Fibroblast of mammary gland (primary cell): ENCODE measurements at regions not wholly inside any gene's neighbourhood (a gene's known extent, or its start where the extent isn't known, plus 50 kb on each side); places are given as distances from the start of the nearest gene placed in this dataset.

Experiments
- DNase-seq: peaks from one replicate; pipeline ENCODE4 v3.0.0-alpha.2; 2010; ENCODE audit warnings: low read depth
- H3K4me3 ChIP-seq: 2 replicates; pipeline ENCODE4 v1.5.1; 2011; ENCODE audit warnings: low read depth, mild to moderate bottlenecking, low read length, moderate library complexity; ENCODE audit not compliant: control insufficient read depth
- CTCF ChIP-seq: conservative IDR thresholded peaks from 2 replicates; pipeline ENCODE4 v1.5.1; 2011; ENCODE audit warnings: low read depth, low read length, inconsistent platforms; ENCODE audit not compliant: control insufficient read depth, insufficient read depth

- no peak for TF ChIP-seq CTCF
- DNase-seq, result peak; percentile 51
- H3K4me3 ChIP-seq, result no peak overlapping the region
Measured at GRCh38 chr10:33791272-33791660, 456.8 kb upstream of the NRP1 start.

GRCh38 chr10:33790521-33791271 is 456.2 kb upstream of the NRP1 start:
- DNase-seq, result peak; percentile 20
- no peak for TF ChIP-seq CTCF
- H3K4me3 ChIP-seq, result no peak overlapping the region

- TF ChIP-seq CTCF, result no peak
- H3K4me3 ChIP-seq, result no peak overlapping the region
- no peak for DNase-seq
Measured at GRCh38 chr10:33783557-33783956, 449.1 kb upstream of the NRP1 start.

GRCh38 chr10:33783078-33783477 is 448.6 kb upstream of the NRP1 start:
- TF ChIP-seq CTCF, result no peak
- no peak overlapping the region for H3K4me3 ChIP-seq
- DNase-seq, result no peak

GRCh38 chr10:33781606-33782395 is 447.3 kb upstream of the NRP1 start:
- DNase-seq, result no peak
- no peak for TF ChIP-seq CTCF
- H3K4me3 ChIP-seq, result no peak overlapping the region

- TF ChIP-seq CTCF, result no peak
- no peak for DNase-seq
- H3K4me3 ChIP-seq, result no peak overlapping the region
Measured at GRCh38 chr10:33780961-33781360, 446.5 kb upstream of the NRP1 start.
